HepG2 (cell line): ENCODE measurements at regions not wholly inside any gene's neighbourhood (a gene's known extent, or its start where the extent isn't known, plus 50 kb on each side); places are given as distances from the start of the nearest gene placed in this dataset.

Experiments
- CSRNP1 ChIP-seq: sonication (generic); formaldehyde crosslinking; IDR thresholded peaks from 2 replicates; pipeline ENCODE4 v1.8.1; 2023; ENCODE audit warnings: mild to moderate bottlenecking, missing genetic modification reagents
- DMAP1 ChIP-seq: IDR thresholded peaks from 2 replicates; pipeline ENCODE4 v1.6.1; 2016
- ELF3 ChIP-seq: IDR thresholded peaks from 2 replicates; pipeline ENCODE4 v1.6.1; 2016; ENCODE audit warnings: missing genetic modification reagents, missing compliant biosample characterization
- HOXA5 ChIP-seq: sonication (generic); formaldehyde crosslinking; IDR thresholded peaks from 2 replicates; pipeline ENCODE4 v1.4.0; 2020; ENCODE audit warnings: missing genetic modification reagents
- IRX3 ChIP-seq: sonication (generic); formaldehyde crosslinking; IDR thresholded peaks from 2 replicates; pipeline ENCODE4 v1.8.1; 2023; ENCODE audit warnings: mild to moderate bottlenecking, low read depth, missing genetic modification reagents, borderline replicate concordance
- JUND ChIP-seq: sonication (generic); formaldehyde crosslinking; IDR thresholded peaks from 2 replicates; pipeline ENCODE4 v1.8.0; 2022; ENCODE audit warnings: mild to moderate bottlenecking, missing genetic modification reagents
- KDM4B ChIP-seq: sonication (generic); formaldehyde crosslinking; IDR thresholded peaks from 2 replicates; pipeline ENCODE4 v1.4.0; 2020; ENCODE audit warnings: missing genetic modification reagents
- POGZ ChIP-seq: sonication (generic); formaldehyde crosslinking; IDR thresholded peaks from 2 replicates; pipeline ENCODE4 v1.4.0; 2020; ENCODE audit warnings: mild to moderate bottlenecking, missing genetic modification reagents
- SIN3A ChIP-seq: IDR thresholded peaks from 2 replicates; pipeline ENCODE4 v1.6.1; 2011; ENCODE audit warnings: low read depth, mild to moderate bottlenecking, control low read depth, low read length, borderline replicate concordance
- ZNF138 ChIP-seq: sonication (generic); formaldehyde crosslinking; IDR thresholded peaks from 2 replicates; pipeline ENCODE4 v1.5.0; 2020; ENCODE audit warnings: mild to moderate bottlenecking, low read depth, missing genetic modification reagents
- ZNF142 ChIP-seq: sonication (generic); formaldehyde crosslinking; IDR thresholded peaks from 2 replicates; pipeline ENCODE4 v1.4.0; 2020; ENCODE audit warnings: missing genetic modification reagents
- ZNF263 ChIP-seq: sonication (generic); formaldehyde crosslinking; IDR thresholded peaks from 2 replicates; pipeline ENCODE4 v1.4.0; 2020; ENCODE audit warnings: missing genetic modification reagents
- ZNF460 ChIP-seq: sonication (generic); formaldehyde crosslinking; IDR thresholded peaks from 2 replicates; pipeline ENCODE4 v1.5.1; 2020; ENCODE audit warnings: missing genetic modification reagents, mild to moderate bottlenecking, borderline replicate concordance
- ZNF687 ChIP-seq: sonication (generic); formaldehyde crosslinking; IDR thresholded peaks from 2 replicates; pipeline ENCODE4 v1.5.1; 2020; ENCODE audit warnings: mild to moderate bottlenecking, missing genetic modification reagents, moderate library complexity
- ZSCAN12 ChIP-seq: sonication (generic); formaldehyde crosslinking; IDR thresholded peaks from 2 replicates; pipeline ENCODE4 v1.9.0; 2021; ENCODE audit warnings: mild to moderate bottlenecking, missing genetic modification reagents
- ZSCAN31 ChIP-seq: sonication (generic); formaldehyde crosslinking; IDR thresholded peaks from 2 replicates; pipeline ENCODE4 v1.5.0; 2020; ENCODE audit warnings: low read depth, mild to moderate bottlenecking, missing genetic modification reagents

- TF ChIP-seq CSRNP1 (CRISPR knock-in tag) (0 out of 2 replicates have a peak, but pooled peaks have one; percentile 65), ZNF687 (peak; percentile 88), KDM4B (CRISPR knock-in tag) (peak; percentile 20; the same call in 1 of the 2 replicates), ZSCAN12 (CRISPR knock-in tag) (peak; percentile 66; the same call in 1 of the 2 replicates), POGZ (CRISPR knock-in tag) (peak; percentile 94), ZNF263 (CRISPR knock-in tag) (0 out of 2 replicates have a peak, but pooled peaks have one; percentile 13), ZNF142 (CRISPR knock-in tag) (peak; percentile 67; the same call in 1 of the 2 replicates), ZSCAN31 (CRISPR knock-in tag) (peak; percentile 75; the same call in 1 of the 2 replicates), ELF3 (CRISPR knock-in tag) (peak; percentile 66), HOXA5 (CRISPR knock-in tag) (peak; percentile 71; the same call in 1 of the 2 replicates), DMAP1 (CRISPR knock-in tag) (peak; percentile 70), ZNF460 (peak; percentile 16; the same call in 1 of the 2 replicates), ZNF138 (peak; percentile 67; the same call in 1 of the 2 replicates), SIN3A (peak; percentile 38; the same call in 1 of the 2 replicates), JUND (peak; percentile 49; the same call in 1 of the 2 replicates), IRX3 (0 out of 2 replicates have a peak, but pooled peaks have one; percentile 63)
Observed at GRCh38 chr1:778451-779278, 92.2 kb upstream of the OR4F16 start (continued).
